ENCODE measurements at regions not wholly inside any gene's neighbourhood (a gene's known extent, or its start where the extent isn't known, plus 50 kb on each side); places are given as distances from the start of the nearest gene placed in this dataset.
"Not testable (repeated sequence)": the region's sequence is repeated elsewhere in the genome, so short reads cannot be mapped to it uniquely, and the experiment has no call there.

- peak in 5 of 9 donors; percentile 27 to 51 (median 40) for TF ChIP-seq CTCF (IDR thresholded peaks at IDR 0.05)
- WGBS, 2 donors = 19 to 20% methylated on average over 9 to 12 of the region's 15 CpGs
- DNase-seq, H3K4me3 ChIP-seq, H3K27me3 ChIP-seq, H3K9me3 ChIP-seq, H3K27ac ChIP-seq, H3K36me3 ChIP-seq, H3K4me1 ChIP-seq: not testable (repeated sequence)
- intact Hi-C loops (cut with DNase I) = loop anchor here in 5 of 10 donors (5.0 to 10.0 kb wide), 4 partner anchors 69 to 677 kb away; partner anchors contain the start of gene UNC93A (in 1 of the 5)
- ATAC-seq = peak in 4 of 8 donors; percentile 46 to 74 (median 66)
Measured at GRCh38 chr6:167217951-167218759, 60.4 kb upstream of the GPR31 start.

GRCh38 chr6:167219079-167219478 lies 61.3 kb upstream of the GPR31 start:
- H3K27me3 ChIP-seq, H3K4me1 ChIP-seq, ATAC-seq, H3K36me3 ChIP-seq, H3K9me3 ChIP-seq, H3K27ac ChIP-seq, H3K4me3 ChIP-seq, DNase-seq: not testable (repeated sequence)
- intact Hi-C loops (cut with DNase I) = loop anchor here in 5 of 10 donors (5.0 to 10.0 kb wide), 4 partner anchors 68 to 676 kb away; partner anchors contain the start of gene UNC93A (in 1 of the 5)
- 80 to 85% methylated on average over 3 to 4 of the region's 4 CpGs for WGBS, 2 donors

- no peak for ATAC-seq
- no peaks in the 10 kb centered on the region for H3K4me1 ChIP-seq
- H3K9me3 ChIP-seq = no peaks in the 10 kb centered on the region
- H3K27ac ChIP-seq = no peak overlapping the region
- no peak overlapping the region for H3K4me3 ChIP-seq
- intact Hi-C loops (cut with DNase I) = loop anchor here in 8 of 10 donors (5.0 to 10.0 kb wide), 6 partner anchors 62 to 675 kb away; partner anchors contain the start of gene UNC93A (in 1 of the 8)
- no peak for DNase-seq
- no peak for TF ChIP-seq CTCF (IDR thresholded peaks at IDR 0.05)
- H3K36me3 ChIP-seq = no peaks in the 10 kb centered on the region
- H3K27me3 ChIP-seq = peaks cover 0 to 8% (median 0%) of the 10 kb centered on the region in 7 donors
- 71 to 80% methylated on average over 19 of the region's 19 CpGs for WGBS, 2 donors
Measured at GRCh38 chr6:167219967-167220512, 62.3 kb upstream of the GPR31 start.

GRCh38 chr6:167221400-167222201 lies 63.8 kb upstream of the GPR31 start:
- 86 to 90% methylated on average over 18 to 19 of the region's 19 CpGs for WGBS, 2 donors

GRCh38 chr6:167225566-167226382 lies 65.3 kb upstream of the UNC93A start:
- H3K27ac ChIP-seq, DNase-seq, H3K9me3 ChIP-seq, H3K4me3 ChIP-seq, H3K36me3 ChIP-seq, ATAC-seq, H3K4me1 ChIP-seq: not testable (repeated sequence)
- intact Hi-C loops (cut with DNase I) = loop anchor here in 6 of 10 donors (5.0 to 10.0 kb wide), 4 partner anchors 57 to 669 kb away; no protein-coding TSS in a partner anchor
- 73 to 75% methylated on average over 12 to 13 of the region's 13 CpGs for WGBS, 2 donors
- H3K27me3 ChIP-seq = peaks cover 0 to 40% (median 32%) of the 10 kb centered on the region in 7 donors

More at GRCh38 chr6:167221400-167222201, 63.8 kb upstream of the GPR31 start:
- intact Hi-C loops (cut with DNase I) = loop anchor here in 6 of 10 donors (5.0 to 10.0 kb wide), 4 partner anchors 61 to 673 kb away; no protein-coding TSS in a partner anchor
- TF ChIP-seq CTCF (IDR thresholded peaks at IDR 0.05) = no peak
- DNase-seq = no peak
- ATAC-seq = no peak
- Histone ChIP-seq H3K9me3 (no peaks in the 10 kb centered on the region), H3K4me3 (no peak overlapping the region), H3K27ac (no peak overlapping the region), H3K4me1 (no peaks in the 10 kb centered on the region), H3K36me3 (no peaks in the 10 kb centered on the region), H3K27me3 (peaks cover 0 to 9% (median under 1%) of the 10 kb centered on the region in 7 donors)

Data from heart right ventricle (tissue), 16 donors.